MM.1S (cell line): ENCODE measurements at regions not wholly inside any gene's neighbourhood (a gene's known extent, or its start where the extent isn't known, plus 50 kb on each side); places are given as distances from the start of the nearest gene placed in this dataset.

Experiments
- EZH2 ChIP-seq: fragments of 300-600 bp; sonication (generic); optimal IDR thresholded peaks from 2 replicates; pipeline ENCODE3; 2017; ENCODE audit warnings: low read depth, mild to moderate bottlenecking, antibody characterized with exemption, low read length, mixed read lengths
- EZH2phosphoT487 ChIP-seq: fragments of 300-600 bp; sonication (generic); IDR thresholded peaks from 2 replicates; pipeline ENCODE4 v1.6.1; 2018; ENCODE audit warnings: antibody characterized with exemption, low read length
- TF ChIP-seq, protein P1 (sequence below): fragments of 300-600 bp; sonication (generic); IDR thresholded peaks from 2 replicates; pipeline ENCODE4 v1.5.1; 2016; ENCODE audit warnings: antibody characterized with exemption, low read length, mixed read lengths

DNA sequence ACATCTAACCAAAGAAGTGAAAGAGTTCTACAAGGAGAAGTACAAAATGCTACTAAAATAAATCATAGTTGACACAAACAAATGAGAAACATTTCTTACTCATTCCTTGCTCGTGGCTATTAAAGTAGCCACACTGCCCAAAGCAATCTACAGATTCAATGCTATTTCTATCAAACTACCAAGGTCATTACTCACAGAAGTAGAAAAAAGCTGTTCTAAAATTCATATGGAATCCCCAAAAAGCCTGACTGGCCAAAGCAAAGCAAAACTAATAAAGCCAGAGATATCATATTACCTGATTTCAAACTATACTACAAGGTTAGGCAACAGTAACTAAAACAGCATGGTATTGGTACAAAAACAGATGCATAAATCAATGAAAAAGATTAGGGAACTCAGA is 305.6 kb downstream of the RPAP3 start:
- TF ChIP-seq, protein P1, sequence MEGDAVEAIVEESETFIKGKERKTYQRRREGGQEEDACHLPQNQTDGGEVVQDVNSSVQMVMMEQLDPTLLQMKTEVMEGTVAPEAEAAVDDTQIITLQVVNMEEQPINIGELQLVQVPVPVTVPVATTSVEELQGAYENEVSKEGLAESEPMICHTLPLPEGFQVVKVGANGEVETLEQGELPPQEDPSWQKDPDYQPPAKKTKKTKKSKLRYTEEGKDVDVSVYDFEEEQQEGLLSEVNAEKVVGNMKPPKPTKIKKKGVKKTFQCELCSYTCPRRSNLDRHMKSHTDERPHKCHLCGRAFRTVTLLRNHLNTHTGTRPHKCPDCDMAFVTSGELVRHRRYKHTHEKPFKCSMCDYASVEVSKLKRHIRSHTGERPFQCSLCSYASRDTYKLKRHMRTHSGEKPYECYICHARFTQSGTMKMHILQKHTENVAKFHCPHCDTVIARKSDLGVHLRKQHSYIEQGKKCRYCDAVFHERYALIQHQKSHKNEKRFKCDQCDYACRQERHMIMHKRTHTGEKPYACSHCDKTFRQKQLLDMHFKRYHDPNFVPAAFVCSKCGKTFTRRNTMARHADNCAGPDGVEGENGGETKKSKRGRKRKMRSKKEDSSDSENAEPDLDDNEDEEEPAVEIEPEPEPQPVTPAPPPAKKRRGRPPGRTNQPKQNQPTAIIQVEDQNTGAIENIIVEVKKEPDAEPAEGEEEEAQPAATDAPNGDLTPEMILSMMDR, result no peak
- no peak for TF ChIP-seq EZH2phosphoT487
- no peak for TF ChIP-seq EZH2
